GM18867 (cell line): ENCODE measurements at regions not wholly inside any gene's neighbourhood (a gene's known extent, or its start where the extent isn't known, plus 50 kb on each side); places are given as distances from the start of the nearest gene placed in this dataset.
"Not testable (repeated sequence)": the region's sequence is repeated elsewhere in the genome, so short reads cannot be mapped to it uniquely, and the experiment has no call there.

Source experiments
- ATAC-seq: cut with Tn5 transposase; IDR thresholded peaks from one replicate; pipeline ENCODE4 v1.9.1; 2021; ENCODE audit warnings: mild to moderate bottlenecking, moderate library complexity; ENCODE audit not compliant: unreplicated experiment

DNA sequence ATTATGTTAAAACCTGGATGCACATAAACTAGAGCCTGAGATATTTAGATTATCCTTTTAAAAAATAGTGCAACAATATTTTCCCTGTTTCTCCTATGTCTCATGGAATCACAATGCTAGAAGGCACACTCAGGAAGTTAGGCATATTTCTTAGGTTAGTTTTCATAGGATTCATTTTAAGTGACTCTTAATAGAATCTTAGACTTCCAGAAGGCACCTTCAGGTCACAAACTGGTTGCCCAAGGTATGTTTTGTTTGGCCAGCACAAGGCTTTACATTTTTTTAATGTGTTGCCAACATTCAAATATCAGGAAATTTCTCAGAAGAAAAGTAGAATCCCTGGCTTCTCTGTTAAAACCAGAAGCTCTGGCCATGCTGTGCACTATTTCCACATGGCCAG is 129.3 kb downstream of the LNPK start:
- no peak for ATAC-seq

DNA sequence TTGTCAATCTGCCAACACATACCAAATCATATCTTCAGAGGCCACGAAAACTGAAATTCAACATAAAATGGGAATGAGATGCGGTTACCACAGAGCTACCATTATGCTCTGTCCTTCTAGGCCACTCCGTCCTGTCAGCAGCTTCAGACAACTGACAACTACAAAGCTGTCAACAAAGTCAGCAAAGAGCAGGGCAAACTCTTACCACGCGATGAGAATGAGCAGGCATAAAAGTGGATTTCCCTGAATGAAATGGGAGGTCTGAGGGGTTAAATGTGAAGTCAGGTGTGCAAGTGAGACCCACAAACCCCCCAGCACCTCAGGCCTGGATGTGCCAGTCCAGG is 130.1 kb downstream of the LNPK start:
- no peak for ATAC-seq

DNA sequence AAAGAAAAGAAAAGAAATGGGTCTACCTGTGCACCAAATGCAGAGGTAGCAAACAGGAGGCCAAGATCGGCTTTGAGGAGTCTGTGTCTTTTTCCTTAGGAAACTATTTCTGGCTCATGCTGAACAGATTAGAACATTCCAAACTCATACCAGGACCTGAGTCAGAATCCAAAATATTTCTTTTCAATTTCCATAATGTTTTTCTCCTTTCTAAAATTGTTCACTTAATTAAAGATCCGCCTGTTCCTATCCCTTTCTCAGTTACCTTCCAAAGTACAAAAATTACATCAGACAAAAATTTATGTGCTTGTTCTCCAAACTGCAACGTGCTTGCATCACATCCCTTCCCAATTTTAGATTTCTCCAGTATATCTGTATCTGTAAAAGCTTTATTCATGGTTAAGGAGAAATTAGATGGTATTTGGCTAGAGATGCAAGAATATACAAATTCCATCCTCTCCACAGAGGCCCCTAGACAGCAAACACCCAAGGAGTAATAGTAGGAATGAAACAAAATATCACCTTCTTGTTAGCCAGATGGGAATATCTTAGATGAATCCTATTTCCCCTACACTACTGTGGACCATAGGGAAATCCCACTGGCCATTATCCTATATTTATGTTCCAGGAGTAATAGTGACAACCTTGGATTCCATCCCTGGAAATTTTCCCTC is 130.6 kb downstream of the LNPK start:
- no peak for ATAC-seq

DNA sequence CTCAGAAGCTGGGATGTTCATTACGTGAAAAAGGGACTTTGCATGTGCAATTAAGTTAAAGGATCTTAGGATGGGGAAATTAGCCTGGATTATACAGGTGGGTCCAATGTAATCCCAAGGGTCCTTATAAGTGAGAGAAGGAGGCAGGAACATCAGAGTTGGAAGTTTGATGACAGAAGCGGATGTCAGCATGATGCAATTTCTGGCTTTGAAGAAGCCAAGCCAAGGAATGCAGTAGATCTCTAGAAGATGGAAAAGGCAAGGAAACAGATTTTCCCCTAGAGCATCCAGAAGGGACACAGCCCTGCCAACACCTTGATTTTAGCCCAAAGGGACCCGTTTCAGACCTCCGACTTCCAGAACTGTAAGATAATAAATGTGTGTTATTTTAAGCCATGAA is 136.4 kb downstream of the LNPK start:
- no peak for ATAC-seq

DNA sequence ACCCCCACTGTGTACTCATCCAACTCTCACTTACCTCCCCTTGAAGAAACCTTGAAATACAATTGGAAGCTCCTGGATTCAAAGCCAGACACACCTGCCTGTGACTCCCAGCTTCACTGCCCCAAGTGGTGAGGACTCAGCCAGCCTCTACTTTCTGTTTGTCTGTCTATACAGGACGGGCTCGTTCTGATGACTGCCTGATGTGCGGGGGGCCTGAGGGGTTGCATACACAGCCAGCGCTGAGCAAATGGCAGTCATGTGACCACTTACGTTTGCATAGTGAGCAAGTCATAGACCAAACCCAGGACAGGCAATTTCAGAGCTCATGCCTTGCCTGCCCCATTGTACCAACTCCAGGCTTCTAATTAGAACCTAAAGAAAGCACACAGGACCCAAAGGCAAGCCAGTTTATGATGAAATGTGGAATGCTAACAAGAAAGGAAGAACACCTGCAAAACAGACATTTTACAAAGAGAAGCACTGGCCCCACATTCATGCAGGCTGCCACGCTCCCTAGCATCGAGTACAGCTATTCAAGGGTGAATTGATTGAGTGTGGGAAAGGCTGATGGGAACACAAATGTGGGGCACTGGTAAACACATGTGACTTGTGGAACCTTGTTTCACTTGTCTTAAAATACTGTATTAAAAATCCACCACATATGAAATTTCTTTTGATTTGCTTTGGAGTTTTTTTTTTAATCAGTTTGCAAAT is 137.8 kb downstream of the LNPK start:
- ATAC-seq, result no peak

DNA sequence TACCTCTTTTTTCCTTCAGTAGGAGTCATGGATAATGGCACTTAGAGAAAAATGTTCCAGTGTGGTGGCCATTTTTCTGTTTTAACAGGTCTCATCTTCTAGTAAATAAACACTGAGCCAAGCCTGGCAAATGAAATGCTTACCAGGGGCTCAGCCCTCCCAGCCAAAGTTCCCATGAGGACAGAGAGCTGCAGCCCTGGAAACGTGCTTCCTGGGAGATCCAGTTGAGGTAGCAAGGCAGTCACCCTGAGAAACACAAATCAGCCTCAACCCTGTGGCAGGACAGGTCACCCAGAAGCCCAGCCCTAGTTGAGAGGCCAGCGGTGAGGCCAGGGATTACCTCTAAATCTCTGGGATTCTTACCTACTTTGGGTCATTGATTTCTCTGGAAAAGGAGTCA is 140.1 kb downstream of the LNPK start:
- ATAC-seq, result no peak

DNA sequence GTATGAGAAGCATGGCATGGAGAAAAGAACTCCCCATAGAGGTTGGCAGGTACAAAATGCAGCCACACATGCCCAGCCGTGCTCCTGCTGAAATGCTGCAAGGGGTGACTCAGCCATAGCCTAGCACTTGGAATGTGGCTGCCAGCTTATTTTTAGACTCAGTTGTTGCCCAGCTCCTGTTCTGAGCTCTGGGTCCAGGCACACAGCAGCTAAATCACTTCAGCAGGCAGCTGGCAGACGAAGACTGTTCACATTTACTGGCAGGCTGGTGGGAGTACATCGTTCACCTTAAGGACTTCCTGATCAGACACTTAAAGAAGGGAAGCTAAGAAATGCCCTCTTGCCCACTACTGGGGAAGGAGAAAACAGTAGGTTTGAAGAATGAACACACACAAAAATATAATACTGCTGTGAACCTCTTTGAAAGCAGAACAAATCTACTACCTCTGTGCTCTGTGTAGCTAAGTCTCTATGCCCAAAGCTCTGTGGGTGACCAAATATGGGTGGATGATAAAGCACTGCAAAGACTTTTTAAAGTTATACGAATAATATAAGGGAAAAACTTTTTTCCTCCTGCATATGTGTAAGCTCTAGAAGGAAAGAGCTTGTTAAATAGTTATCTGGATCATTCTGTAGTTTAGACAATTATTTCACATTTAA is 146.1 kb downstream of the LNPK start:
- ATAC-seq, result no peak

DNA sequence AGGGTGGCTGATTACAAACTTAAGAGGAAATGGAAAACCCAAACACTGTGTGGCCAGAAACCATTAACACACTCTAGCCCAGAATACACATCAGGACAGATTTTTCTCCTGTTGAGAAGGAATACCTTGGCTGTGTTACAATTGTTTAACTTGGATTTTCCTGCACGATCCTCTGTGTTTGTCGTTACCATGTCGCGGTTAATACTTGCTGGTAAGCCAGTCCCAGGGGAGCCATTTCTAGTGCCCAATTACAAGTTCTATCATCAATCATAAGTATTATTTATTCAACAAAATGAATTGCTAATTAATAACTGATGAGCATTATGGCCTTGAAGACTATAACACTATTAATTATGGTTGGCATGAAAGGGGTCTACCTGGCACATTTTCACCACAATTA is 146.8 kb downstream of the LNPK start:
- no peak for ATAC-seq

DNA sequence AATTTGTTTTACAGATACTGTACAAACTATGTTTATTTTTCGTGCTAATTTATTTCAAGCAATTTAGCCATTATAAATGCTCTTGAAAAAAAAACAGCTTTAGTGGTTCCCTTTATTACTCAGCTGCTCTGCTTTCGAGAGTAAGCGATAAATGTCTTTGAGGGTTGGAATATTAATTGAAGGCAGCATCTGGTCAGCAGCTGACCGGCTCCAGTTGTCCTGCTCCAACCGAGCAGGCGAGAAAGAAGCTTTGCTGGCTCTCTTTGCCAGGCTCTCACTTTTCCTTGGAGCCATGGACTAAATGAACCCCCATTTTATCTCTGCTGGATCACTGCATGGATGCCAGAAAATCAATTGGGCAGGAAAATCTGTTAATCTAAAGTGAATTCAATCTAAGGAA is 147.4 kb downstream of the LNPK start:
- ATAC-seq, result no peak

DNA sequence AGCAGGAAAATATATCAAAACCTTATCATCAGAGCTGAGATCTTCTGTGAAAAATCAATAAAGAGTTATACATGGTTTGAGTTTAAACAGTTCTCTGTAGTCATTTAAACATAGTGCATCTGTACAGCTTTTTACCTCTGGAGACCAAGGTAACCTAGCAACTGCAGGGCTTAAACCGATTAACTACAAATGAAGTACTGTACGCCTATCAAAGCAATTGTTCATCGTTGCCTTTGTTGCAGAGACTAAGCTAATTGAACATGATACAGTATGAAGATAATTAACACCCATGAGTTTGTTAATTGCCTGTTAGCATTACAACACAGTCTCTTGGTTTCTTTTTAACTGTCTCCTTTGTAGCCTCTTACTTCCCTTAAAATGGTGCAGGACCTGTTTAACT is 147.9 kb downstream of the LNPK start:
- no peak for ATAC-seq

DNA sequence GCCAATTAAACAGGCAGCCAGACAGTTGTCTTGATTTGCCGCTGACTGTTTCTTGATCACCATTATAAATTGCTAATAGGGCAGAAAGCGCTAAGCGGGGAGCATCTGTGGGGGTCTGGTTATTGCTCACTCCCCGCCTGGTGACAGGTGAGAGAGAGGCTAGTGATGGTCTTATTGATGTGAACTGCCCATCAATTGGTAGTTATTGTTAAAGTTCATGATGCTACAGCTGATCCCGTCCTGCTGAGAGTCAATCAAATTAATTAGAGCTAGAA is 148.5 kb downstream of the LNPK start:
- no peak for ATAC-seq

GRCh38 chr2:175852879-175853615 is 149.0 kb downstream of the LNPK start:
- ATAC-seq, result no peak

DNA sequence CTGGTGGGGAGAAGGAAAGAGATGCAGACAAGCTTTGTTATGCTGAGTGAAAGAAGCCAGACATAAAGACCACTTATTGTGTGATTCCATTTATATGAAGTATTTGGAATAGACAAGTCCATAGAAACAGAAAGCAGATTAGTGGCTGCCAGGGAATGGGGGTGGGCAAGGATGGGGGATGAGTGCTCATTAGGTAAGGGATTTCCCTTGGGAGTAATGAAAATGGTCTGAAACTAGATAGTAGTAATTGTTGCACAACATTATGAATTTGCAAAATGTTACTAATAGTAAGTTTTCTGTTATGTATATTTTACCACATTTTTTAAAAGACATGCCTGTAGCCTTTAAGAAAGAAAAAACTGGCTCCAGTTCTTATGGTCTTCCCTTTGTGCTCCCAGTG is 154.9 kb downstream of the LNPK start:
- ATAC-seq, result no peak

GRCh38 chr2:175844169-175844568 is 157.9 kb downstream of the LNPK start:
- no peak for ATAC-seq

- ATAC-seq, result no peak
Observed at GRCh38 chr2:175843625-175844024, 158.4 kb downstream of the LNPK start.

DNA sequence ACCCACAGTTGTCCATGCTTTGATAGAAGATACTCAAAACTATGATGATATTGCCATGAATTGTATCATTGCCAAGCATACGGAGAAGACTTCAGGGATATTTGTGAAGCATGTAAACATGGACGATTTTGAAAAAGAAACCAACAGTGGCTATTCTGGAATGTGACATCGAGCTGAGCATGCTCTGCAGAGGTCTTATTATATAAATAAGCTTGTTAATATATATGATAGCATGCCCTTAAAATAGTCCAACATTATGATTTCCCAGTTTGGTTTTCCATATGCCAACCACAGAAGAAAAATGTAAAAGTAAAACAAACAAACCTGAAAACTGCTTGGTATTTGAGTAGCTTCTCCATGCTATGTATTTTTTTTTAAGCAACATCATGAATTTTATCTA is 159.1 kb downstream of the LNPK start:
- ATAC-seq, result no peak

- ATAC-seq, result not testable (repeated sequence)
Observed at GRCh38 chr2:175840765-175841164, 161.3 kb downstream of the LNPK start.

GRCh38 chr2:175840256-175840655 is 161.8 kb downstream of the LNPK start:
- no peak for ATAC-seq

GRCh38 chr2:175838979-175839378 is 163.1 kb downstream of the LNPK start:
- no peak for ATAC-seq

GRCh38 chr2:175837046-175837445 is 165.0 kb downstream of the LNPK start:
- no peak for ATAC-seq

- no peak for ATAC-seq
Observed at GRCh38 chr2:175836361-175836760, 165.7 kb downstream of the LNPK start.

- no peak for ATAC-seq
Observed at GRCh38 chr2:175834477-175834876, 167.6 kb downstream of the LNPK start.
